Left ventricle myocardium inferior (tissue), 1 donor: ENCODE measurements at regions not wholly inside any gene's neighbourhood (a gene's known extent, or its start where the extent isn't known, plus 50 kb on each side); places are given as distances from the start of the nearest gene placed in this dataset.
A peak's percentile ranks its signal among the peaks of the same experiment; 100 is the strongest.

Source experiments
- DNase-seq: peaks from one replicate; pipeline ENCODE4 v3.0.0-alpha.2; 2020
- H3K27ac ChIP-seq: fragments of 200-600 bp; replicated peaks from 2 replicates; pipeline ENCODE4 v1.8.0; 2021
- H3K27me3 ChIP-seq: fragments of 200-600 bp; 2 replicates; pipeline ENCODE4 v1.8.0; 2021; ENCODE audit warnings: low read depth
- H3K36me3 ChIP-seq: fragments of 200-600 bp; 2 replicates; pipeline ENCODE4 v1.8.0; 2021
- H3K4me1 ChIP-seq: fragments of 200-600 bp; 2 replicates; pipeline ENCODE4 v1.8.0; 2021
- H3K4me3 ChIP-seq: fragments of 200-600 bp; 2 replicates; pipeline ENCODE4 v1.8.0; 2021; ENCODE audit warnings: mild to moderate bottlenecking, moderate library complexity
- H3K9me3 ChIP-seq: fragments of 200-600 bp; replicated peaks from 2 replicates; pipeline ENCODE4 v1.8.0; 2021
- intact Hi-C: fragments of 100-400 bp; cut with micrococcal nuclease; formaldehyde crosslinking; loops from one replicate; pipeline ENCODE4 v1.11.0; 2022
- TF ChIP-seq, protein P1 (sequence below): fragments of 200-600 bp; IDR thresholded peaks from 2 replicates; pipeline ENCODE4 v1.8.0; 2021; ENCODE audit warnings: antibody characterized with exemption, mild to moderate bottlenecking, borderline replicate concordance
- donor health status: DM: no; HTN: yes; CAD: no; lungs with severe emphysema.

DNA sequence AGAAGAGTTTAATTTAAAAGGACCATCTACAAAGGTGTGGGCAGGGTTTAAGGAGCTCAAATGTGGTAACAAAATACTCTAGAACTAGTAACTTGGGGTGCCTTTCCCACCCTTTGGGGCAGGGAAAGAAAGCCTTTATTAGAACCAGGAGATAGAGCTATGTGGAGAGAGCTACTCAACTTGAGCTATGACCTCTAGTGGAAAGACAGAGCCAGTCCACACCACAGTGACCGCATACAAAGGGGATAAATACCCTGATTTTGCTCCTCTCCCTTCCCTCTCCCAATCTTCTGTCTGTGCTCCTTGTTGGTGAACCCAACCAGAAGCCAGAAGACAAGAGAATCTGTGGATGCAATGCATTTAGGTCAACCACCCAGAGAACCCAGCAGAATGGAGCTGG lies 54.4 kb upstream of the JAK1 start:
- intact Hi-C loops: no loop called here

DNA sequence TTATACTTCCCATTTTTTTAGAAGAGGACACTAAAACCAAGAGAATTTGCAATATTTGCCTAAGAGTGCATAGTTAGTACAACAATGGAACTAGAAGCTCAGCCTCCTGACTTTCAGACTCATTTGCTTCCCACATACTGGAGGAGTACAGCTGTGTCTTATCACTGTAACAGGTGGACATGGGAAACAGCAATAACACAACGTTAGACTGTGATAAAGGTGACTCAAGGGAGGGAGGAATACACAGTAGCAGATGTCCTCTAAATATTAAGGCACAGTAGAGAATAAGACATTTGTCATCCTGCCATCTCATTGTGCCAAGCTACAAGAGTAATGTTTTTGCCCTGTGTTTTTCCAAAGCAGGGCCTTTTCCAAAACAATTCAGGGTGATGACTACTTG lies 55.4 kb upstream of the JAK1 start:
- Histone ChIP-seq H3K36me3 (no peaks in the 10 kb centered on the region), H3K27ac (no peak overlapping the region), H3K4me3 (no peak overlapping the region), H3K27me3 (no peaks in the 10 kb centered on the region), H3K9me3 (no peaks in the 10 kb centered on the region), H3K4me1 (peaks cover 39% of the 10 kb centered on the region)
- TF ChIP-seq, protein P1, sequence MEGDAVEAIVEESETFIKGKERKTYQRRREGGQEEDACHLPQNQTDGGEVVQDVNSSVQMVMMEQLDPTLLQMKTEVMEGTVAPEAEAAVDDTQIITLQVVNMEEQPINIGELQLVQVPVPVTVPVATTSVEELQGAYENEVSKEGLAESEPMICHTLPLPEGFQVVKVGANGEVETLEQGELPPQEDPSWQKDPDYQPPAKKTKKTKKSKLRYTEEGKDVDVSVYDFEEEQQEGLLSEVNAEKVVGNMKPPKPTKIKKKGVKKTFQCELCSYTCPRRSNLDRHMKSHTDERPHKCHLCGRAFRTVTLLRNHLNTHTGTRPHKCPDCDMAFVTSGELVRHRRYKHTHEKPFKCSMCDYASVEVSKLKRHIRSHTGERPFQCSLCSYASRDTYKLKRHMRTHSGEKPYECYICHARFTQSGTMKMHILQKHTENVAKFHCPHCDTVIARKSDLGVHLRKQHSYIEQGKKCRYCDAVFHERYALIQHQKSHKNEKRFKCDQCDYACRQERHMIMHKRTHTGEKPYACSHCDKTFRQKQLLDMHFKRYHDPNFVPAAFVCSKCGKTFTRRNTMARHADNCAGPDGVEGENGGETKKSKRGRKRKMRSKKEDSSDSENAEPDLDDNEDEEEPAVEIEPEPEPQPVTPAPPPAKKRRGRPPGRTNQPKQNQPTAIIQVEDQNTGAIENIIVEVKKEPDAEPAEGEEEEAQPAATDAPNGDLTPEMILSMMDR: no peak
- intact Hi-C loops: no loop called here
- DNase-seq: no peak

More for the DNA sequence above, 54.4 kb upstream of the JAK1 start:
- Histone ChIP-seq H3K4me1 (peaks cover 29% of the 10 kb centered on the region), H3K9me3 (no peaks in the 10 kb centered on the region), H3K27ac (no peak overlapping the region), H3K4me3 (no peak overlapping the region), H3K36me3 (no peaks in the 10 kb centered on the region), H3K27me3 (no peaks in the 10 kb centered on the region)
- DNase-seq: no peak
- TF ChIP-seq, protein P1: peak; percentile 48

DNA sequence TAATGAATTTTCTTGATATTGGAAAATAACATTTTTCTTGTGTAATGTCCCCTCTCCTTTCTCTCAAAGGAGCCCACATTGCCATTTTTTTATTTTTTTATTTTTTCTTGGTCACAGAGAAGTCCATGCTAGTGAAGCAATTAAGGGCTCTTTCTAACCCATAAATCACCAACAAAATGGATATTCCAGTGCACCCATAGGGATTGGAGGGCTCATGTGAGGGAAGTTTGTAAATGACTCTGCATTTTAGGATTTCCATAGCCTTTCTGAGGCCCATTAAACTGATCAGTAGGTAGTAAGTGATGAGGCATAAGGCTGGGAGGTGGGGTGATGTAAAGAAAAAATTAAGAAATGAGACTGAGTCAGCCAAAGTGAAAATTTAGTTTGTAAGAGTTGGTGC lies 55.9 kb upstream of the JAK1 start:
- Histone ChIP-seq H3K4me1 (peaks cover 43% of the 10 kb centered on the region), H3K36me3 (no peaks in the 10 kb centered on the region), H3K27me3 (no peaks in the 10 kb centered on the region), H3K4me3 (no peak overlapping the region), H3K27ac (peak overlapping the region; percentile 32), H3K9me3 (no peaks in the 10 kb centered on the region)
- intact Hi-C loops: no loop called here
- DNase-seq: no peak
- TF ChIP-seq, protein P1: no peak

DNA sequence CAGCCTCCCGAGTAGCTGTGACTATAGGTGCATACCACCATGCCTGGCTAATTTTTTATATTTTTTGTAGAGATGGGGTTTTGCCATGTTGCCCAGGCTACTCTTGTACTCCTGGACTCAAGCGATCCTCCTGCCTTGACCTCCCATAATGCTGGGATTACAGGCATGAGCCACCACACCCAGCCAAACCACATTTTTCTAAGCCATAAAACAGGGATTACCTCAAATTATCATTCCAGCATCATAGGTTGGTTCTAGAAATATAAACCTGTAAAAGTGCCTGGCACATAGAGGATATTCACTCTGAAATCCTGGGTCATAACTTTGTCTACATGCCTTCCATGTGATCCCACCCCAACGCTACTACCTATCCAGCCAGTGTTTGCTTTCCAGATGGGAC lies 59.4 kb upstream of the JAK1 start:
- intact Hi-C loops: no loop called here
- no peak for DNase-seq
- no peak overlapping the region for H3K4me3 ChIP-seq
- no peaks in the 10 kb centered on the region for H3K27me3 ChIP-seq
- no peaks in the 10 kb centered on the region for H3K9me3 ChIP-seq
- H3K4me1 ChIP-seq: peaks cover 59% of the 10 kb centered on the region
- H3K27ac ChIP-seq: no peak overlapping the region
- H3K36me3 ChIP-seq: no peaks in the 10 kb centered on the region
- TF ChIP-seq, protein P1: no peak

DNA sequence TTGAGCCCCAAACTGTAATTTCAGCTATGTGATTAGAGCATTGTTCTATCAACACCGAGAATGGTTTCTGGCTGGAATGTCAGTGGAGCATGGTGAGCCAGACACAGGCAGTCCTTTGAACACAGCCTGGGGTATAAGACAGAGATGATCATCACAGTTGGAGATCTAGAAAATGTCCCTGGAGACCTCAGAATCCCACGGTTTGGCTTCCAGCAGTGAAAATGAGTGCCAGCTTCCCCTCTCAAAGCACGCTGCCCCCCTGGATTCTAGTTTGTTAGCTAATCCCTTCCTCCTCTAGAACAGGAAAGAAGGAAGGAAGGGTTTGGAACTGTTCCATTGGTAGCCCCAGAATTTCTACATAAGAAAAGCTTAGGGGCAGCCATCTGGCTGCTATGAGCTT lies 59.9 kb upstream of the JAK1 start:
- Histone ChIP-seq H3K4me3 (no peak overlapping the region), H3K27ac (no peak overlapping the region), H3K36me3 (no peaks in the 10 kb centered on the region), H3K9me3 (no peaks in the 10 kb centered on the region), H3K4me1 (peaks cover 56% of the 10 kb centered on the region), H3K27me3 (no peaks in the 10 kb centered on the region)
- intact Hi-C loops: no loop called here
- no peak for DNase-seq
- TF ChIP-seq, protein P1: no peak
